ENCODE measurements at regions not wholly inside any gene's neighbourhood (a gene's known extent, or its start where the extent isn't known, plus 50 kb on each side); places are given as distances from the start of the nearest gene placed in this dataset.

DNA sequence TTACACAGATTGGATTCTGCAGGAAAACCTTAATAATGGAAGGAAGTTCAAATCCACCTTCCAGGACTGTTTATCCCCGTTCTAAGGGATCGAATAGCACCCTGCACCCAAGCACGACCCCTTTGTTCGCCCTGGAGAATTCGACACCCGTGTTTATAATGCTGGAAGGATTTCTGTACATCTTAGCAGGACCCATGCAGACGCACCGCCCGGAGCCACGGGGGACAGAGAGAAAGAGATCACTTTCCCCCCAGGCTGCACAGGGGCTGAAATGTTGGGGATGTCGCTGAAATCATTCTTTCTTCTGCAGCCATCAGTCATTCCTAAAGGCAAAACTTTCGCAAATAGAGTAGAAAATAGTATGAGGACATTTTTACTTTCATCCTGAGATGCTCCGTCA, 238.7 kb upstream of the SALL3 start:
- no peak for DNase-seq

DNA sequence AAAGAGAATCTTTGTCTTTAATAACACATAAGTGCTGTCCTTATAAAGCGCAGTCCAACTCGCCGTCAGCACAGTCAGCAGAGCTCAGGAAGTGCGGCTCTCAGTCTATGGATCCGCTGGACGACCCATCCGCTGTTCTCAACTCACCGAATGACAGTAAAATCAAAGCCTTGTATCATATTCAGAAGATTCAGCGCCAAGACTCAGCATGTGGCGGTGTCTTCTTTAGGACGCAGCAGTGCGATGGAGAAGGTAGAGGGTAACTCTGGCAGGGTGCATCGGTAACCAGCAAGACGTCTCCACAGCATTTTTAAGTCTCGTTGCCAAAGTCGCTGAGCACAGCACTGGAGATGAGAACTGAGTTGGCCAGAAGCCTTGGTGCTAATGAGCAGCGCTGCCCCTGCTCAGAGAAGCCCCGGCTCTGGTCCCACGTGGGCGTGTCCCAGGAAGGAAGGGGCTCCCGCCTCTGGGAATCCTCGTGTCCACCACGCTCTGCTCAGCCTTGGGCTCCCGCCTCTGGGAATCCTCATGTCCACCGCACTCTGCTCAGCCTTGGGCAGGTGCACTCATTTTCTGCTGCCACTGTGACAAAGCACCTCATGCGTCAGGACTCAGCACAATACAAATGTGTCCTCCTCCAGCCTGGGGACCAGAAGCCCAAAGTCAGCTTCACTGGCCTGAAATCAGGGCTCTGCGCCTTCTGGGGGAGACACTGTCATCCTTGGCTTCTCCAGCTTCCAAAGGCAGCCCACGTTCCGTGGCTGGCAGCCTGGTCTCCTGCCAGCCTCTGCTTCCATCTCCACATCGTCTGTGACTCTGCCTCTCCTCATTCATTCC, 238.0 kb upstream of the SALL3 start:
- no peak for DNase-seq

DNA sequence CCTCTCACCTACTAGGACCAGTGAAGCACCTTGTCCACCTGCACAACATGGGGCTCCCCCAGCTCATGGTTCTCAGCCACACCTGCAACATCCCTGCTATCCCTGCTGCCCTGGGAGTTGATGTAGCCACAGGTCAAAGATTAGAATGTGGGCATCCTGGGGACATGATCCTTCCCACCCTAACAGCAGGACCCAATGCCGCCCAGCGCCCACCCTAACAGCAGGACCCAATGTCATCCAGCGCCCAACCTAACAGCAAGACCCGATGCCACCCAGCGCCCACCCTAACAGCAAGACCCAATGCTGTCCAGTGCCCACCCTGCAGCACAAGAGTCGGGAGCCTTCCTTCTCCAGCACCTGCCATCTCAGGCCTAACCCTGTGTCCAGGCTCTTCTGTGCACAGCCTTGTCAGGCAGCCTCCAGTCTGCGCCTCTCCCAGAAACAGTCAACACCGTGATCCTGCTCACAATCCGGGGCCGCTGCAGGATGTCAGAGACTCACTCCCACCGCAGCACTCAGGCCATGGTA, 237.3 kb upstream of the SALL3 start:
- DNase-seq: no peak

DNA sequence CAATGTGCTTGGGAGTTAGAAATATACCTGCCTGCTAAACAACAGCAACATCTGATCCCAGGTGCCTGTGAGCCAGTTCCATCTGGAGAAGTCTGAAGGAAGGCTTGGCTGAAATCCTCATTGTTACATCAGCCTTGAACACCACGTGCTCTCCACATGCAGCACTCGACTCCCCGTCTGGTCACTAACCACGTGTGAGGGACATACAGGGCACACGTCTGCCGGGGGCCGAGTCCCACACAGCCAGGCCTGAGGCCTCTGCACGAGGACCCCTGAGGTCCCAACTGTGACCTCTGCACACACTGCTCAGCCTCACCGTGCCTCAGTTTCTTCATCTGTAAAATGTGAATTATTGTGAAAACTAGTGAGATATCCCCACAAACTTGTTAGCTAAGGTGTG, 236.5 kb upstream of the SALL3 start:
- DNase-seq: no peak

DNA sequence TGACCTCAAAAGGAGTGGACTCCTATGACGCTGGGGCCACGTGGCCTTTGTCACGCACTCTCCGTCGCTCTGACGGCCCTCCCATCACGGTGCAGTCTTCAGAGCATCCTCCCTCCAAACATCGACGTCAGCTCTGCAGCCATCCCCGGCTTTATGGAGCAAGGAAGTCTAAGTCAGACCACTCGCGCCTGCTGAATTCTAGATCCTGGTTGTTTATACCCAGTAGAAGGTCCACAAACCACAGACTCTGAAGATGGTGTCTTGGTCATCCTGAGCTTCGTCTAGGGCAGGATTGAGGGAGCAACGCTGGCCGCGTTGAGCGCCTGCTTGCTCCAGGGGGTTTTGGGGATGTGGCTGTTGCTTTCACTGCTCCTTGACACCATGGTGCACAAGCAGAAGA, 228.0 kb upstream of the SALL3 start:
- DNase-seq: no peak

DNA sequence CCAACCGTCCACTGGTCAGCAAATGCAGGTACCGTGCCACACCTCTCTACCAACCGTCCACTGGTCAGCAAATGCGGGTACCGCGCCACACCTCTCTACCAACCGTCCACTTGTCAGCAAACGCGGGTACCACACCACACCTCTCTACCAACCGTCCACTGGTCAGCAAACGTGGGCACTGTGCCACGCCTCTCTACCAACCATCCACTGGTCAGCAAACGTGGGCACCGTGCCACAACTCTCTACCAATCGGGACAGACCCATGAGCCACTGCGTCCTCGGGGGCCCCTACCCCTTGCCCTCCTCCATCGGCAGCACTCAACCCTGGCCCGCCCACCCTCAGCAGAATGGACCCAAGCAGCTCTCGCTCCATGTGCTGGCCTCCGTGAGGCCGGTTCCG, 226.4 kb upstream of the SALL3 start:
- DNase-seq: no peak

DNA sequence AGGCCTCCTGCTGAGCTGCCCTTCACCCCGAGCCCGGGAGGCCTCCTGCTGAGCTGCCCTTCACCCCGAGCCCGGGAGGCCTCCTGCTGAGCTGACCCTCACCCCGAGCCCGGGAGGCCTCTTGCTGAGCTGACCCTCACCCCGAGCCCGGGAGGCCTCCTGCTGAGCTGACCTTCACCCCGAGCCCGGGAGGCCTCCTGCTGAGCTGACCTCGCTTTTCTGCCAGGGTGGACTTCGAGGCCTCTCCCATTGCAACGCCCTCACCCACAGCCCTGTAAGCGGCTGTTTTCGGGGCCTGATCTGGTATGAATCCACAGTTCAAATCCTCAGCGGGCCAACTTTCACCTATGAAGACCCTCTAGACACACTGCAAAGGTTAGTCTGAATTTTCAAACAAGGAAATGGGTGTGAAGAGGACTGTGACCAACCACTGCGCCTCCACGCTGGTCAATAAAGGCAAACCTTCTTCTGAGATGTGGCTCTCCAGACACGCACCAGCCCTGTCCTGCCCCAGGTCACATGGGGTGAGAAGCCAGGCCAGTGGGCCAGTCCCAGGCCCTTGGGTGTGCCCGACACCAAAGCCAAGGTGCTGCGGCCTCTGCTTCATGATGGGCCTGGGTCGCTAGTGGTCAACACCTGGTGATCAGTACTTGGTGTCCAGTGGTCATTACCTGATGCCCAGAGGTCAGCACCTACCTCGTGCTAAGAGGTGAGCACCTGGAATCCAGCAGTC, 225.1 kb upstream of the SALL3 start:
- no peak for DNase-seq

DNA sequence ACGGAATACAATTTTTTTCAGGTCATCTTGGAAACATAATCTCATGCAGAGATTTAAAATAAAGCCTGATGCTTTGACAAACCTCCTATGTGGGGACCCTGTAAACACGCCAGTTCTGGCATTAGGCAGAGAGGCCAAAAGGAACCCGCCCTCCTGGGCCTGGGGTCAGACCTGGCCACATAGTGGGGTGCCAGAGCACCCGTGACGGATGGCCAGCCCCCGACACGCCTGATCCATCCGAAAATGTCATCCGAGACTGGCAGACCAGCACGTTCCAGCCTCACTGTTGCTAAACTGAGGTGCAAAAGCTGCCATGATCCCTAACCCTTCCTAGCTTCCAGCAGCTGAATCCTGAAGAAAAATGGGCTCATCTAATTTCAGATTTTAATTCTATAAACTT, 222.6 kb upstream of the SALL3 start:
- DNase-seq: no peak

DNA sequence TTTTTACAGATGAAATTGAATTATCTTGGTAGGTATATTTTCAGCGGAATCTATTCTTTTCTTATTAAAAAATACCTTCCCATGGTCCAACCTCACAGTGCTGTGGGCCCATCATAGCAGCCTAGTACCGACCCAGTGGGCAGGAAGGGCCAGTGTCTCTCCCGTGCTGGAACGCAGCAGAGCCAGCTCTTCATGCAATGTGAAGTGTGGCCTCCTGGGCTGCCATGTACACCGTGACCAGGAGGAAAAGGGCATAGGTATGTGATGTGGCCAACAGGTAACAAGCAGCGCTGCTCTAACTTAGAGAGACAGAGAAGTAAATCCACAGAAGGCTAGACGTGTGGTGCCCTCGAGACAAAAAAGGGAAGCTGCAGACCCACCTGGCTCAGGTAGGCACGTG, 221.1 kb upstream of the SALL3 start:
- no peak for DNase-seq

DNA sequence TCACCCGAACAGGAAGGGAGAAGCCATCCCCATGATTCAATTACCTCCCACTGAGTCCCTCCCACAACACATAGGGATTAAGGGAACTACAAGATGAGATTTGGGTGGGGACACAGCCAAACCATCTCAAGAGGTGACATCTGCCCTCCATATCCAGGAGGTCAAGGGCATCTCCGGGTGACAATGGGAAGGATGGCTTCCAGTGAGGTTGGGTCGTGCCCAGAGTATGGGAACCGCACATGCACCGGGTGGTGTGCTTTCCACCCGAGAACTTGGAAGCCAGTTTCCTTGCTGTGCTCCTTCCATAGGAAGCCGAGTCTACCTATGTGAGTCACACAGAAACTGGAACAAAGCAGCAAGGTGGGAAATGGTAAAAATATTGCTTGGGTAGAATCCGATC, 216.9 kb upstream of the SALL3 start:
- no peak for DNase-seq

DNA sequence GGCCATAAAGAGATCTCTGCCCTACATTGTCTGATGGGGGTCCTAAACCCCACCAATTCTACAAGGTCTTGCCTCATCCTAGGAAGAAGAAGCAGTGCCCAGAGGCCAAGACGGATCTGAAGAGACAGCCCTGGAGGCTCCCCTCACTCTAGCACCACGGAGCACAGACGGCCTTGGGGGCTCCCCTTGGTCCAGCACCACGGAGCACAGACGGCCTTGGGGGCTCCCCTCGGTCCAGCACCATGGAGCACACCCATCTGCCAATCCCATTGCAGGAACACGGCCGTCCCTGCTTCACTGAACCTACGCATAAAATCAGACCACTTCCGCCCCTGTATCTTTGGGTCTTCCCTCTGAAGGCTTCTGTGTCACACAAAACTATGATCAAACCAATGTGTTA, 215.1 kb upstream of the SALL3 start:
- DNase-seq: no peak

DNA sequence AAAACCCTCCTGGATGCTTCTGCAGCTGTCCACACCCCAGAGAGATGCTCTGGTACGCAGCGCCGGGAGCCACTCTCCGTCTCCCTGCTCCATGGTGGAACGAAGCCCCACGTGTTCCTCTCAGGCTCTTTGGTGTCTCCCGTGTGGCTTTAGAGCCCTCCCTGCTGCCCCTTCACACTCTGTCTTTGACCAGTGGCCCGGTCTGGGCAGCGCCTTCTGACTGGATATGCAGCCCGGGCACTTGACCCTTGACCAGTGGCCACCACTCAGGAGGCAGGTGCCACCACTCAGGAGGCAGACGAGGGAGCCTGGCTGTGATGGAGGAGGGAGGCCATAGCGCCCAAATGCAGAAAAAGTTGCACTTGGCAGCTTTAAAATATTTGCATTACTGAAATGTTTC, 214.5 kb upstream of the SALL3 start:
- DNase-seq: no peak

DNA sequence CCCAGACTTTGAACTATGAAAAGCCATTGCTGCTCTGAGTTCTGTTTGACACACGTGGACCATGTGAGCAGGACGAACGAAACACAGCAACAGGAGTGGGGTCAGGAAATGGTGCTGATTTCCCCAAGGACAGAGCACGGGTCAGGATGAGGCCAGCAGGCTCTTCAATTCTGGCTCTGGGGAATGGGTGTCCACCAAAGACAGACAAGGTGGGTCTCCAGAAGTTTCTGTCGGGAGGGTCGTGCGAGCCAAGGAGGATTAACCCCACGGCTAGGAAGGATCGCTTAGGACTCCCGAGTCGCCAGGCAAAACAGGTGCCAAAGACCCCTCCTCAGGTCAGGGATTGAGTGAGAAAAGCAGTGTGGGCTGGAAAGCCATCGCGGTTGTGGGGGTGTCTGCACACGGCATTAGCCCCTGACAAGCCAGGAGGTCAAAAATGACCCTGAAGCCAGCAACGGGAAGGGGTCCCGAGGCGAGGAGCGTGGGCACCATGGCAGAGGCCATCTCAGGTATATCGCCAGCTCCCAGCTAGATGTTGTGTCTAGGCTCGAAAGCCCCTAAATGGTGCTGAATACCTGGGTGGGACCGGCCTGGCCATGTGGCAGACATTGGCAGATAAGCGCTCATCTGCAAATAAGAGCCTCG, 213.9 kb upstream of the SALL3 start:
- DNase-seq: no peak

DNA sequence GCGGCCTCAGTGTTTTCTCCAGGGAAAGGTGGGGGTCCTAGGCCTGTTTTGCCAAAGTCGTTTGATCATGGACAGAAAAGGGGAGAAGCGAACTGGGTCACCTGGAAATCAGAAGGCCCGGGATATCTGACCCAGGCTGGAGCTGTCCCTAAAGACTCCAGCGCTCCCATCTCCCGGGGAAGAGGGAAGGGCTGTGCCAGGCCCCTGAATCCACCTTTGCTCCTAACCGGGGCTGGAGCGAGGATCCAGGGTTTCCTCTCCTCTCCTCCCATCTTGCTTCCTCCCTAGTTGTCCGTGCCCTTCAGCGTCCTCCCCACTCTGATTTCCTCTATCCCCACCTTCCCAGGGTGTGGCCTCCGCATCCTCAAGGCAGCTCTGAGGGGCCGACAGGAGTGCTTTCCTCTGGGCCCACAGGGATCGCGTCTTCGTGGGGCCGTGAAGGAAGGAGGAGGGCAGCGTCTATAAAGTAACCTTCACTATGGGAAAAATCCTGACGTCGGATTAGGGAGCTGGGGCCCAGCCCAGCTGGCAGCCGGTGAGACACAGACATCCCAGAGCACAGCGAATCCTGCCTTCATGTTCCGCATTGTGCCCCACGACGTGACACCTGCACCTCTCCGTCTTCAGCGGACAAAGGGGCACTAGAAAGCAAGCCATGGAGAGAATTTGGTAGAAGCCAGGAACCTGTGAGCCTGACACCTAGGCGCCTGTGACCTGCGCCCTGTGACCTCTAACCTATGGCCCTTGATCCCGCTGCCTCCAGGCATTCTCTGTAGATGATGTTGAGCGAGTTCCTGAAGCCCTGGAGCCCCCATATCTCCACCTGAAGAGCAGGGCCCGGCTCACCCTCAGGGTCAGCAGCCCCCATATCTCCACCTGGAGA, 212.7 kb upstream of the SALL3 start:
- no peak for DNase-seq

DNA sequence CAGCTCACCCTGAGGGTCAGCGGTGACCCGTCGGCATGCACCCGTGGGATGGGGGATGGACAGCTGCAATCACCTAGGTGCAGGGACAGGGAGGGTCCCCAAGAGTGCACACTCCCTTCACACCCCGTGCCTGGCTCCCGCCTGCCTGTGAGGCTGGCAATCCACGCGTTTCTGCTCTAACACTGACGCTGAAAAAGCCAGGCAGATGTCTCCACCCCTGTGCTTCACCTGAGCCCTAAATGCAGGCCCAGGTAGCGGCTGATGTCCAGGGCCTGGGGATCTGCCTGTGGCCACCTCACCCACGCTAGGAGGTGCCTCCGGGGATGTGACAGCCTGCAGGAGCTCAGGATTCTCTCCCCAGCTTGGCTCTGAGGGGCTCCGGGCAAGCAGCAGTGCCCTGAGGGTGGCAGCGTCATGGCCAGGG, 212.0 kb upstream of the SALL3 start:
- no peak for DNase-seq

DNA sequence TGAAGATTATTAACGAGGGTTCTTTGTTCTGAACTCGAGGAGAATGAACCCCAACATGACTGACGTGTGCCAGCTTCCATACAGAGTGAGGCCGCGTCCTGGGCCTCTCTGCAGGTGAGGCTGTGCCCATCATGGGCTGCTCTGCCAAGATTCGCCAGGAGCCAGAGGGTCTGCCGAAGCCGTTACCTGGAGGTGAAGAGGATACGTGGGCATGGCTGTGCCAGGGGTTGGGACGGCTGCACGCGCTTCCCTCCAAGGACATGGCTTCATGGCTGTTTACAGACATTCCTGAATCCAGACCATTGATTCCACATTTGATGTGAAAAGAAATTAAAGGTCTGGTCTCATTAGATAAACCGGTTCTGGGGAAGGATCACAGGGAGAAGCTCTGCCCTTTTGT, 211.4 kb upstream of the SALL3 start:
- peak; percentile 20 for DNase-seq

DNA sequence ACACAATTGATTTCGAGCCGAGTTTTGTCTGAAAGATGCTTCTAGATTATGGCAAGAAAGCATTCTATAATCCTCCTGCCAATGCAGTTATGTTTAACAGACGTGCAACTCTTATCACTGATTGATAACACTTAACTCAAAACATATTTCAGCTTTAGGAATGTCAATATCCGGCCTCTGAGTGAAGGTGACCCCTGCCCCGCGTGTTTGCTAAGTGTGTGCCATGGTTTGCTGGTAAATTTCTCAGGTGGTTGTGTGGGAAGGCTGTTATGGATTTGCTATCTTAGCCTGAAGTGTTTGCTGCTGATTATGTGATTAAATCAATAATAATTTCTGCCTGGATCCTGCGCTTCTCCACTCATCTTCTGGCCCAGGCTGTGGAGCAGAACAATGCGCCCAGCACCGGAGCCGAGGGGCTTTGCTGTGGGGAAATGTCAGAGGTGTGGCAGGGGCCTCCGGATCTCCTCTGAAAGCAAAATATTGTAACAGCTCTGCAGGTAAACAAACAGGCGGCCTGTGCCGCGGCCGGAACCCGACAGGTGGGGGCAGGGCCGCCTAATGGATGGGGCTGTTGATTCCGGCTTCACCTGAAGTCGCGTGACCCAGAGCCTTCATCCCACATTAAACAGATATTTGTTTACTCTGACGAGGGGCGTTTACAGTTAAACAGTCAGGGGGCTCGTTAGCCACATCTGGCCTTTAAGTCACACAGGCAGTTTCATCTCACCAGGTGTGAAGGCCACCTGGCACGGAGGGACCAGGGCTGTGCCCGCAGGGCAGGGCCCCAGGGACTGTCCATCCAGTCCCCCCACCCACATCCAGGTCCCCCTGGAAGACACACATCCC, 210.7 kb upstream of the SALL3 start:
- peak; percentile 82 for DNase-seq

DNA sequence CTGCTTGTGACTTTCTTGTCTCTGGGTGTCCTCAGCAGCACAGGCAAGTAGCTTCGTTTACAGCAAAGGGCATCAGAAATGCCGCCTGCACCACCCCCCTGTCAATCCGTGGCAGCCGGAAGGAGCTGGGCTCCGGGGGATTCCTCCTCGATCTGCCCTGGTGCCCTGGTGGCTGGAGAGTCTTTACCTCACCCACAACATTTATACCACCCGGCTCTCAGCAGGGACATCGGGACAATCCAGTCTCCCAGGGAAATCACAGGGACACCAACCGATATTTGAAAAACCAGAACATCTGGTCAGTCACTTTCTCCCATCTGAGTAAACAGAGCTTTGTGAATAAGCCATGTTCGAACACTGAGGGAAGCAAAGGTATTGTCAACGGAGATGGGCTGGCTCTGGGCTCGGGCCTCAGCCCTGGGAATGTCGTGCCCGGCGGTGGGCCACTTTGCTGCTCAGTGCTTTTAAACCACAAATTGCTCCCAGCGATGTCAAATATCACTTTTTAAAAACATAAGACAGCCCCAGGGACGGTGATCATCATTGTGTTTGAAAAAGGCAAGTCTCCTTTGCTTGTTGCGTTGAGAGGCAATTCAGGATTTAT, 210.0 kb upstream of the SALL3 start:
- peak; percentile 78 for DNase-seq

DNA sequence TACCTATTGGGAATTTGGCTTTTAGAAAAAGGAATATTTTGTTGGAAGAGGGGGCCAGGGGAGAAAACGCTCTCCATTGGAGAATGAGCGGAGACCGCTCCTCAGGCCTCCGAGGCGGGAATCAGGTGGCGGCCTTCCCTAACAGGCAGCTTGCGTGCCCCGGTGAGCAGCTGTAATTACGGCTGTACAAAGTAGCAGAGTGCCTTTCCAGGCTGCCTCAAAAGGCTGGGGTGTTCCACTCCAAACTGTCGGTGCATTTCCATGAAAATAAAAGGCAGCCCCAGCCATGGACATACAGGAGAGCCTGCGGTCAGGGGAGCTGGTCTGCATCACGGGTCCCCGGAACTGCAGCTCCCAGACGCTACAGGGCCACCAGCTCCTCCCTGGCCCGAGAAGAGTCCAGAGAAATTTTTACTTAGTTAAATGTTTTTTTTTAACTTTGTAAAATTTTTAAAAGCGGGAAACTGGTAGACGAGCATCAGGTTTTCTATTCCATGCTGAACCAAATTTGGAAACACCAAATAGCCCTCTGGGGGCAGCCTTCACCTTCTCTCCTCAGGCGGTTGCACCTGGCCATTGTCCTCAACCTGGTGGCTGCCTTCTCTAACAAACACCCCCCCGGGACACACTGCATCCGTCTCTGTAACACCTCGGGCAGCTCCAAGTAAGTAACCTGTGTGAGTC, 209.3 kb upstream of the SALL3 start:
- DNase-seq: peak; percentile 65

DNA sequence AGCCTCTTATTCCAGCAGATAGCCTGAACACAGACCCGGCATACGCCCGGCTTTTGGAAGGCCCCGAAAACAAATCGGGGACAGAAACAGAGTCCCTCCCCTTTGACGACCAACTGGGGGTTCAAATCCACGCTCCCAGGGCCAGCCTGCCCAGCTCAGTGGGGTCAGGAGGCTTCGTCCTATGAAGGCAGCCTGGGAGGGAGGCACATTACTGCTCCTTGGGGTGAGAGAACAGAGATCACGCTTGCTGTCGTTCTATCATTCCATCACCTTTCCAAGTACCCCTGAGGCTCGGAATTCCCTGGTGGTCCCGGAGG, 208.8 kb upstream of the SALL3 start:
- no peak for DNase-seq

Data from COR-L47 (cell line).